Renal pelvis (tissue), 1 donor: ENCODE measurements at regions not wholly inside any gene's neighbourhood (a gene's known extent, or its start where the extent isn't known, plus 50 kb on each side); places are given as distances from the start of the nearest gene placed in this dataset.

ENCODE experiments used
- DNase-seq: peaks from one replicate; pipeline ENCODE4 v3.0.0-alpha.2; 2013

GRCh38 chr13:85537601-85538000 is 261.6 kb downstream of the SLITRK6 start:
- DNase-seq, result no peak

- no peak for DNase-seq
These were observed 262.5 kb downstream of the SLITRK6 start for GRCh38 chr13:85536706-85537105.

GRCh38 chr13:85535316-85536084 is 263.7 kb downstream of the SLITRK6 start:
- no peak for DNase-seq

- DNase-seq, result no peak
These were observed 265.3 kb downstream of the SLITRK6 start for GRCh38 chr13:85533911-85534310.

- no peak for DNase-seq
These were observed 270.0 kb downstream of the SLITRK6 start for GRCh38 chr13:85529218-85529594.

- DNase-seq, result no peak
These were observed 270.6 kb downstream of the SLITRK6 start for GRCh38 chr13:85528491-85529217.

GRCh38 chr13:85527316-85527715 is 271.9 kb downstream of the SLITRK6 start:
- no peak for DNase-seq

GRCh38 chr13:85525411-85525810 is 273.8 kb downstream of the SLITRK6 start:
- no peak for DNase-seq

GRCh38 chr13:85521657-85522056 is 277.6 kb downstream of the SLITRK6 start:
- DNase-seq, result no peak

GRCh38 chr13:85520445-85520844 is 278.8 kb downstream of the SLITRK6 start:
- DNase-seq, result no peak

GRCh38 chr13:85519363-85519762 is 279.9 kb downstream of the SLITRK6 start:
- DNase-seq, result no peak

GRCh38 chr13:85512421-85512820 is 286.8 kb downstream of the SLITRK6 start:
- DNase-seq, result no peak

GRCh38 chr13:85509512-85509911 is 289.7 kb downstream of the SLITRK6 start:
- DNase-seq, result no peak

- no peak for DNase-seq
These were observed 290.4 kb downstream of the SLITRK6 start for GRCh38 chr13:85508683-85509329.

- no peak for DNase-seq
These were observed 295.4 kb downstream of the SLITRK6 start for GRCh38 chr13:85503797-85504196.

- DNase-seq, result no peak
These were observed 297.6 kb downstream of the SLITRK6 start for GRCh38 chr13:85501616-85502015.

- DNase-seq, result no peak
These were observed 298.4 kb downstream of the SLITRK6 start for GRCh38 chr13:85500696-85501256.

- no peak for DNase-seq
These were observed 300.4 kb downstream of the SLITRK6 start for GRCh38 chr13:85498774-85499173.

GRCh38 chr13:85497652-85498051 is 301.6 kb downstream of the SLITRK6 start:
- no peak for DNase-seq

- DNase-seq, result no peak
These were observed 306.9 kb downstream of the SLITRK6 start for GRCh38 chr13:85492283-85492682.

- DNase-seq, result no peak
These were observed 312.6 kb downstream of the SLITRK6 start for GRCh38 chr13:85486663-85487062.

- no peak for DNase-seq
These were observed 326.1 kb downstream of the SLITRK6 start for GRCh38 chr13:85473144-85473543.

GRCh38 chr13:85469320-85469719 is 329.9 kb downstream of the SLITRK6 start:
- DNase-seq, result no peak
